SK-N-SH (cell line): ENCODE measurements at regions not wholly inside any gene's neighbourhood (a gene's known extent, or its start where the extent isn't known, plus 50 kb on each side); places are given as distances from the start of the nearest gene placed in this dataset.

ENCODE experiments used
- CTCF ChIA-PET: fragments of 300-600, 350-600 bp; formaldehyde crosslinking; extraction: SDS; loops from one replicate; lab custom pipeline; 2021; lab: Yijun Ruan, JAX
- POLR2A ChIA-PET: fragments of 350-600 bp; sonication (Branson Sonifier 250); formaldehyde crosslinking; extraction: SDS; loops from one replicate; lab custom pipeline; 2020; ENCODE audit warnings: antibody characterized with exemption, inconsistent platforms; lab: Yijun Ruan, JAX
- DNase-seq: peaks from one replicate; pipeline ENCODE4 v3.0.0; 2012
- H2AFZ ChIP-seq: fragments of 200-600 bp; sonication (generic); 2 replicates; pipeline ENCODE4 v1.8.1; 2016; ENCODE audit warnings: antibody characterized with exemption, mild to moderate bottlenecking, low read depth
- H3F3A ChIP-seq: fragments of 200-600 bp; sonication (generic); replicated peaks from 2 replicates; pipeline ENCODE3; 2016; ENCODE audit warnings: antibody characterized with exemption, mild to moderate bottlenecking; ENCODE audit not compliant: insufficient read depth
- H3K27ac ChIP-seq, 2 experiments: fragments of 200-500 bp in 1 of 2; fragments of 200-600 bp in 1 of 2; sonication (Bioruptor generic) in 1 of 2; sonication (generic), shearing (Covaris generic) in 1 of 2; 2 replicates each; pipeline versions ENCODE4 v1.5.1 to v1.6.1; 2014 to 2016; ENCODE audit warnings: low read depth in 2 of 2, inconsistent platforms in 1 of 2, low read length in 1 of 2, mild to moderate bottlenecking in 1 of 2, mixed read lengths in 1 of 2
- H3K27me3 ChIP-seq: fragments of 200-600 bp; sonication (generic), shearing (Covaris generic); 2 replicates; pipeline ENCODE4 v1.6.1; 2016; ENCODE audit warnings: mixed run types; ENCODE audit not compliant: insufficient read depth
- H3K36me3 ChIP-seq, 2 experiments: fragments of 200-500 bp in 1 of 2; fragments of 200-600 bp in 1 of 2; sonication (Bioruptor generic) in 1 of 2; sonication (generic) in 1 of 2; replicated peaks in 1 of 2; 2 replicates each; pipeline versions ENCODE3 to v1.5.1; 2014 to 2016; ENCODE audit warnings: low read length in 1 of 2, mild to moderate bottlenecking in 1 of 2; ENCODE audit not compliant: insufficient read depth in 2 of 2, control insufficient read depth in 1 of 2
- H3K4me1 ChIP-seq, 2 experiments: fragments of 200-500 bp in 1 of 2; fragments of 200-600 bp in 1 of 2; sonication (Bioruptor generic) in 1 of 2; sonication (generic), shearing (Covaris generic) in 1 of 2; 2 replicates each; pipeline versions ENCODE4 v1.5.1 to v1.6.1; 2014 to 2016; ENCODE audit warnings: low read depth in 1 of 2, low read length in 1 of 2, mixed run types in 1 of 2; ENCODE audit not compliant: insufficient read depth in 2 of 2, control insufficient read depth in 1 of 2
- H3K4me2 ChIP-seq: fragments of 200-600 bp; sonication (generic), shearing (Covaris generic); 2 replicates; pipeline ENCODE4 v1.6.1; 2017; ENCODE audit warnings: mixed run types
- H3K4me3 ChIP-seq, 2 experiments: fragments of 200-500 bp in 1 of 2; fragments of 200-600 bp in 1 of 2; sonication (Bioruptor generic) in 1 of 2; sonication (generic), shearing (Covaris generic) in 1 of 2; 2 replicates each; pipeline versions ENCODE4 v1.5.1 to v1.8.1; 2014 to 2016; ENCODE audit warnings: low read depth in 2 of 2, inconsistent platforms in 1 of 2, low read length in 1 of 2, mild to moderate bottlenecking in 1 of 2, mixed read lengths in 1 of 2, moderate library complexity in 1 of 2
- H3K79me2 ChIP-seq: fragments of 200-600 bp; sonication (generic); 2 replicates; pipeline ENCODE4 v1.8.1; 2017; ENCODE audit warnings: mild to moderate bottlenecking; ENCODE audit not compliant: insufficient read depth
- H3K9ac ChIP-seq: fragments of 200-600 bp; sonication (generic); 2 replicates; pipeline ENCODE4 v1.6.1; 2017; ENCODE audit warnings: mixed run types
- H3K9me2 ChIP-seq: fragments of 200-600 bp; sonication (generic); 2 replicates; pipeline ENCODE4 v1.6.1; 2017; ENCODE audit warnings: mixed run types
- H3K9me3 ChIP-seq: fragments of 200-600 bp; sonication (generic); 2 replicates; pipeline ENCODE4 v1.6.1; 2017; ENCODE audit warnings: mixed run types, mild to moderate bottlenecking, moderate library complexity
- H4K20me1 ChIP-seq: fragments of 200-600 bp; sonication (generic); 2 replicates; pipeline ENCODE4 v1.6.1; 2017; ENCODE audit warnings: mild to moderate bottlenecking, mixed run types; ENCODE audit not compliant: insufficient read depth
- CHD2 ChIP-seq: fragments of 150-350 bp; IDR thresholded peaks from 2 replicates; pipeline ENCODE4 v1.6.1; 2018; ENCODE audit warnings: low read length; ENCODE audit not compliant: partially characterized antibody
- FOXJ3 ChIP-seq: sonication (generic); formaldehyde crosslinking; IDR thresholded peaks from 2 replicates; pipeline ENCODE4 v1.5.1; 2020; ENCODE audit warnings: mild to moderate bottlenecking, missing genetic modification reagents
- FOXM1 ChIP-seq: IDR thresholded peaks from 2 replicates; pipeline ENCODE4 v1.4.0; 2012; ENCODE audit warnings: low read depth, mild to moderate bottlenecking
- GATA2 ChIP-seq: sonication (generic); formaldehyde crosslinking; IDR thresholded peaks from 2 replicates; pipeline ENCODE4 v1.5.0; 2020; ENCODE audit warnings: mild to moderate bottlenecking, missing genetic modification reagents
- MEF2A ChIP-seq: IDR thresholded peaks from 2 replicates; pipeline ENCODE4 v1.4.0; 2012; ENCODE audit warnings: low read depth, borderline replicate concordance
- MXI1 ChIP-seq: IDR thresholded peaks from 2 replicates; pipeline ENCODE4 v1.6.1; 2012; ENCODE audit warnings: mild to moderate bottlenecking, low read depth, low read length, improper control_type of control experiment
- WGBS: methylation state at CpG from one replicate; pipeline ENCODE4 v1.1.6; 2017; ENCODE audit warnings: low lambda C conversion rate; 5-methylcytosine and 5-hydroxymethylcytosine counted together
- TF ChIP-seq, protein P1 (sequence below): fragments of 150-350 bp; IDR thresholded peaks from 2 replicates; pipeline ENCODE4 v1.6.1; 2017; ENCODE audit warnings: antibody characterized with exemption, low read length, low read depth, borderline replicate concordance
- TF ChIP-seq, protein P2 (sequence below): IDR thresholded peaks from 2 replicates; pipeline ENCODE4 v1.6.1; 2012; ENCODE audit warnings: mild to moderate bottlenecking, low read depth, low read length, moderate library complexity

DNA sequence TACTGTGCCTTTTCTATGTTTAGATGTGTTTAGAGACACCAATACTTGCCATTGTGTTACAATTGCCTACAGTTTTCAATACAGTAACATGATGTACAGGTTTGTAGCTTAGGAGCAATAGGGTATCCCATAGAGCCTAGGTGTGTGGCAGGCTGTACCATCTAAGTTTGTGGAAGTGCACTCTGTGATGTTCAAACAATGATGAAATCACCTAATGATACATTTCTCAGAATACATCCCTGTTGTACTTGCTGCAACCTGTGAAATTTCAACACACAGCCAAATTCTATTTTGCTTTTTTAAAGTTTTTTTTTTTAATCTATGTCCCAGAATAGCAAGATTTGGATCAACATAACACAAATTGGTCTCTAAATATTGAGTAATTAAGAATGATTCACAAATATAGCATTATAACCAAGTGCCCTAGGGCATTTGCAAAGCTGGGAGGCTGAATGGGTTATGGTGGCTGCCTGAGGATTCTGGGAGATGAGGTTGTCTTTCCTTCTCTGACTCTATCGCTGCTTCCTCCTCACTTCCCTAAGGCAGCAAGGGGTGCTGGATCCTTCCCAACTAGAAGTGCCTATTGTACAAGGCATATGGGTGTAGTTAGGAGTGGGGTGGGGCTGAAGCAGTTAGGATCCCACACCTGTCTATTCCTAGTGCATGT, 78.3 kb downstream of the SKA1 start:
- CTCF ChIA-PET: no interaction called here

DNA sequence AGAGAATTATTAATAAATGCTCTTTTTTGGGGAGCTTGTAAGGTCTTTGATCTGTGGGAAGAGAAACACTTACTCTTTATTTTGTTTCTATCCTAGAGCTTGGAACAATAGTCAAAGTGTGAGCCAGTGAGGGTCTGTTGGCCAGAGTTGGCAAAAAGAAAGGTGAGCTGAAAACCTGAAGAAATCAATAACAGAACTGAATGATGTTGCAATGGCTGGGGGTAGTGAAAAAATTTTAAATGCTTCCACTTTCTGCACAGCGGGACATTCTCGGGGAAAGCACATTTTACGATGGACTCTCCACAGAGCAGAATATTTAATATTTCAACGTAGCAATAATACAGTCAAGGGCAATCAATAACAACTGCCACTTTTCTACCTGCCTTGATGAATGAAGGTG, 78.9 kb downstream of the SKA1 start:
- TF ChIP-seq, protein P1, sequence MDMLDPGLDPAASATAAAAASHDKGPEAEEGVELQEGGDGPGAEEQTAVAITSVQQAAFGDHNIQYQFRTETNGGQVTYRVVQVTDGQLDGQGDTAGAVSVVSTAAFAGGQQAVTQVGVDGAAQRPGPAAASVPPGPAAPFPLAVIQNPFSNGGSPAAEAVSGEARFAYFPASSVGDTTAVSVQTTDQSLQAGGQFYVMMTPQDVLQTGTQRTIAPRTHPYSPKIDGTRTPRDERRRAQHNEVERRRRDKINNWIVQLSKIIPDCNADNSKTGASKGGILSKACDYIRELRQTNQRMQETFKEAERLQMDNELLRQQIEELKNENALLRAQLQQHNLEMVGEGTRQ: no peak
- TF ChIP-seq FOXJ3 (CRISPR knock-in tag) (no peak), GATA2 (CRISPR knock-in tag) (no peak), FOXM1 (no peak), CHD2 (no peak)
- TF ChIP-seq, protein P2, sequence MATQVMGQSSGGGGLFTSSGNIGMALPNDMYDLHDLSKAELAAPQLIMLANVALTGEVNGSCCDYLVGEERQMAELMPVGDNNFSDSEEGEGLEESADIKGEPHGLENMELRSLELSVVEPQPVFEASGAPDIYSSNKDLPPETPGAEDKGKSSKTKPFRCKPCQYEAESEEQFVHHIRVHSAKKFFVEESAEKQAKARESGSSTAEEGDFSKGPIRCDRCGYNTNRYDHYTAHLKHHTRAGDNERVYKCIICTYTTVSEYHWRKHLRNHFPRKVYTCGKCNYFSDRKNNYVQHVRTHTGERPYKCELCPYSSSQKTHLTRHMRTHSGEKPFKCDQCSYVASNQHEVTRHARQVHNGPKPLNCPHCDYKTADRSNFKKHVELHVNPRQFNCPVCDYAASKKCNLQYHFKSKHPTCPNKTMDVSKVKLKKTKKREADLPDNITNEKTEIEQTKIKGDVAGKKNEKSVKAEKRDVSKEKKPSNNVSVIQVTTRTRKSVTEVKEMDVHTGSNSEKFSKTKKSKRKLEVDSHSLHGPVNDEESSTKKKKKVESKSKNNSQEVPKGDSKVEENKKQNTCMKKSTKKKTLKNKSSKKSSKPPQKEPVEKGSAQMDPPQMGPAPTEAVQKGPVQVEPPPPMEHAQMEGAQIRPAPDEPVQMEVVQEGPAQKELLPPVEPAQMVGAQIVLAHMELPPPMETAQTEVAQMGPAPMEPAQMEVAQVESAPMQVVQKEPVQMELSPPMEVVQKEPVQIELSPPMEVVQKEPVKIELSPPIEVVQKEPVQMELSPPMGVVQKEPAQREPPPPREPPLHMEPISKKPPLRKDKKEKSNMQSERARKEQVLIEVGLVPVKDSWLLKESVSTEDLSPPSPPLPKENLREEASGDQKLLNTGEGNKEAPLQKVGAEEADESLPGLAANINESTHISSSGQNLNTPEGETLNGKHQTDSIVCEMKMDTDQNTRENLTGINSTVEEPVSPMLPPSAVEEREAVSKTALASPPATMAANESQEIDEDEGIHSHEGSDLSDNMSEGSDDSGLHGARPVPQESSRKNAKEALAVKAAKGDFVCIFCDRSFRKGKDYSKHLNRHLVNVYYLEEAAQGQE: no peak
- TF ChIP-seq, all 33 proteins: peak for 0
- no peak overlapping the region for H3K9ac ChIP-seq
- H3K4me1 ChIP-seq: peaks cover 0 to 3% of the 10 kb centered on the region in 2 experiments; a peak in 1 of 4 replicates
- CTCF ChIA-PET: no interaction called here
- no peaks in the 10 kb centered on the region for H4K20me1 ChIP-seq
- H3K9me2 ChIP-seq: no peaks in the 10 kb centered on the region
- H3F3A ChIP-seq: no peaks in the 10 kb centered on the region
- H3K4me3 ChIP-seq: no peak overlapping the region
- POLR2A ChIA-PET: no interaction called here
- no peaks in the 10 kb centered on the region for H3K79me2 ChIP-seq
- H3K4me2 ChIP-seq: no peak overlapping the region
- 54% methylated on average over 4 of the region's 4 CpGs for WGBS
- H2AFZ ChIP-seq: no peak overlapping the region
- no peaks in the 10 kb centered on the region for H3K9me3 ChIP-seq
- H3K36me3 ChIP-seq: no peaks in the 10 kb centered on the region
- H3K27me3 ChIP-seq: no peaks in the 10 kb centered on the region
- no peak for DNase-seq
- H3K27ac ChIP-seq: no peak overlapping the region

More for the DNA sequence above, 78.3 kb downstream of the SKA1 start:
- Histone ChIP-seq H3K36me3 (no peaks in the 10 kb centered on the region), H4K20me1 (no peaks in the 10 kb centered on the region)
- TF ChIP-seq MXI1 (no peak), MEF2A (no peak)
- TF ChIP-seq, all 33 proteins: peak for 0
- Histone ChIP-seq H3K4me3 (no peak overlapping the region), H3K4me1 (peaks cover 0 to 3% of the 10 kb centered on the region in 2 experiments; a peak in 1 of 4 replicates), H3K9ac (no peak overlapping the region), H3K27me3 (no peaks in the 10 kb centered on the region), H3F3A (no peaks in the 10 kb centered on the region), H3K79me2 (no peaks in the 10 kb centered on the region), H2AFZ (no peak overlapping the region), H3K4me2 (no peak overlapping the region), H3K9me3 (no peaks in the 10 kb centered on the region), H3K9me2 (no peaks in the 10 kb centered on the region), H3K27ac (no peak overlapping the region)
- POLR2A ChIA-PET: no interaction called here
- no peak for DNase-seq
- WGBS: 17% methylated on average over 1 of the region's 1 CpG
